ENCODE measurements at regions not wholly inside any gene's neighbourhood (a gene's known extent, or its start where the extent isn't known, plus 50 kb on each side); places are given as distances from the start of the nearest gene placed in this dataset.

GRCh38 chr15:95580121-95580520 lies 750.4 kb upstream of the NR2F2 start:
- TF ChIP-seq MXI1 (IDR thresholded peaks at IDR 0.05; ENCODE audit: low read depth, low read length) (no peak), RCOR1 (IDR thresholded peaks at IDR 0.05; ENCODE audit: low read length) (no peak), CTCF (IDR thresholded peaks at IDR 0.05) (no peak), ELF1 (IDR thresholded peaks at IDR 0.05) (no peak)
